AML-193 (cell line): ENCODE measurements at regions not wholly inside any gene's neighbourhood (a gene's known extent, or its start where the extent isn't known, plus 50 kb on each side); places are given as distances from the start of the nearest gene placed in this dataset.
A peak's percentile ranks its signal among the peaks of the same experiment; 100 is the strongest.
"Not testable (repeated sequence)": the region's sequence is repeated elsewhere in the genome, so short reads cannot be mapped to it uniquely, and the experiment has no call there.

Source experiments
- DNase-seq, 2 experiments: peaks; one replicate each; lab custom pipeline; 2025; lab: John Stamatoyannopoulos, UW

GRCh38 chr10:2340831-2341647 lies 603.7 kb upstream of the ADARB2 start:
- DNase-seq: no peak

GRCh38 chr10:2335626-2336025 lies 598.3 kb upstream of the ADARB2 start:
- DNase-seq: no peak

- DNase-seq: no peak
Measured at GRCh38 chr10:2334575-2334974, 597.2 kb upstream of the ADARB2 start.

GRCh38 chr10:2329082-2329481 lies 591.8 kb upstream of the ADARB2 start:
- no peak for DNase-seq

- no peak for DNase-seq
Measured at GRCh38 chr10:2326411-2326810, 589.1 kb upstream of the ADARB2 start.

GRCh38 chr10:2315045-2315485 lies 577.7 kb upstream of the ADARB2 start:
- not testable (repeated sequence) for DNase-seq

- DNase-seq: no peak
Measured at GRCh38 chr10:2306081-2306480, 568.8 kb upstream of the ADARB2 start.

GRCh38 chr10:2303169-2303568 lies 565.8 kb upstream of the ADARB2 start:
- no peak for DNase-seq

- DNase-seq: no peak
Measured at GRCh38 chr10:2301227-2301626, 563.9 kb upstream of the ADARB2 start.

GRCh38 chr10:2300231-2300630 lies 562.9 kb upstream of the ADARB2 start:
- DNase-seq: no peak

- DNase-seq: no peak
Measured at GRCh38 chr10:2296179-2296891, 559.0 kb upstream of the ADARB2 start.

- DNase-seq: no peak
Measured at GRCh38 chr10:2294739-2295138, 557.4 kb upstream of the ADARB2 start.

- DNase-seq: no peak
Measured at GRCh38 chr10:2284071-2284470, 546.7 kb upstream of the ADARB2 start.

GRCh38 chr10:2282202-2282601 lies 544.9 kb upstream of the ADARB2 start:
- DNase-seq: no peak

- no peak for DNase-seq
Measured at GRCh38 chr10:2280713-2281300, 543.5 kb upstream of the ADARB2 start.

GRCh38 chr10:2279711-2280110 lies 542.4 kb upstream of the ADARB2 start:
- no peak for DNase-seq

GRCh38 chr10:2278363-2278762 lies 541.0 kb upstream of the ADARB2 start:
- no peak for DNase-seq

- peak; percentile 7 to 20 for DNase-seq
Measured at GRCh38 chr10:2263561-2263960, 526.2 kb upstream of the ADARB2 start.

GRCh38 chr10:2262878-2263277 lies 525.6 kb upstream of the ADARB2 start:
- no peak for DNase-seq

GRCh38 chr10:2262333-2262732 lies 525.0 kb upstream of the ADARB2 start:
- DNase-seq: no peak

GRCh38 chr10:2256241-2256640 lies 518.9 kb upstream of the ADARB2 start:
- DNase-seq: no peak

GRCh38 chr10:2252096-2252495 lies 514.8 kb upstream of the ADARB2 start:
- DNase-seq: no peak

- no peak for DNase-seq
Measured at GRCh38 chr10:2251631-2252030, 514.3 kb upstream of the ADARB2 start.
